Calu3 (cell line): ENCODE measurements at regions not wholly inside any gene's neighbourhood (a gene's known extent, or its start where the extent isn't known, plus 50 kb on each side); places are given as distances from the start of the nearest gene placed in this dataset.

Experiments used
- BruUV-seq: library from RNA; stranded (reverse); fragments of 400-500 nt; replicated peaks from 2 replicates; lab custom pipeline; 2021; lab: Mats Ljungman, UMichigan
- CTCF ChIA-PET: fragments of 300-600 bp; sonication (Branson Sonifier 250); formaldehyde crosslinking; loops from one replicate; lab custom pipeline; 2022; ENCODE audit warnings: antibody characterized with exemption; lab: Charles Lee
- DNase-seq: peaks from one replicate; pipeline ENCODE4 v3.0.0; 2022
- H3K27ac Mint-ChIP-seq: one replicate; pipeline ENCODE4 v1.8.0; 2022; ENCODE audit warnings: mixed read lengths; ENCODE audit not compliant: unreplicated experiment
- H3K27me3 Mint-ChIP-seq: one replicate; pipeline ENCODE4 v1.8.0; 2022; ENCODE audit warnings: mixed read lengths; ENCODE audit not compliant: unreplicated experiment
- H3K36me3 Mint-ChIP-seq: one replicate; pipeline ENCODE4 v1.8.0; 2022; ENCODE audit warnings: mild to moderate bottlenecking, moderate library complexity, mixed read lengths; ENCODE audit not compliant: insufficient read depth, unreplicated experiment
- H3K4me1 Mint-ChIP-seq: one replicate; pipeline ENCODE4 v1.8.0; 2022; ENCODE audit warnings: mild to moderate bottlenecking, low read depth, mixed read lengths; ENCODE audit not compliant: unreplicated experiment
- H3K4me3 Mint-ChIP-seq: one replicate; pipeline ENCODE4 v1.8.0; 2022; ENCODE audit warnings: mild to moderate bottlenecking, low read depth, moderate library complexity, mixed read lengths; ENCODE audit not compliant: unreplicated experiment
- H3K9me3 Mint-ChIP-seq: one replicate; pipeline ENCODE4 v1.8.0; 2022; ENCODE audit warnings: low read depth, mixed read lengths; ENCODE audit not compliant: unreplicated experiment
- CTCF ChIP-seq: fragments of 200-600 bp; IDR thresholded peaks from one replicate; pipeline ENCODE4 v1.8.0; 2022; ENCODE audit warnings: antibody characterized with exemption; ENCODE audit not compliant: unreplicated experiment
- intact Hi-C: fragments of 100-400 bp; cut with micrococcal nuclease; formaldehyde crosslinking; loops from one replicate; pipeline ENCODE4 v1.10.0; 2022; ENCODE audit not compliant: unreplicated experiment

- Mint-ChIP-seq H3K36me3 (no peaks in the 10 kb centered on the region), H3K27me3 (no peaks in the 10 kb centered on the region), H3K4me1 (no peaks in the 10 kb centered on the region), H3K27ac (no peak overlapping the region), H3K9me3 (no peaks in the 10 kb centered on the region), H3K4me3 (no peak overlapping the region)
- intact Hi-C loops, result no loop called here
- no peak for DNase-seq
- no peak for TF ChIP-seq CTCF
- CTCF ChIA-PET, result no interaction called here
- no TSS peak for BruUV-seq
Measured at GRCh38 chr18:41170346-41170745, 784.7 kb upstream of the PIK3C3 start.

- intact Hi-C loops, result no loop called here
- CTCF ChIA-PET, result no interaction called here
- no peak overlapping the region for H3K27ac Mint-ChIP-seq
- no peaks in the 10 kb centered on the region for H3K4me1 Mint-ChIP-seq
- no TSS peak for BruUV-seq
- no peaks in the 10 kb centered on the region for H3K9me3 Mint-ChIP-seq
- no peak for TF ChIP-seq CTCF
- no peaks in the 10 kb centered on the region for H3K36me3 Mint-ChIP-seq
- no peaks in the 10 kb centered on the region for H3K27me3 Mint-ChIP-seq
- DNase-seq, result no peak
- no peak overlapping the region for H3K4me3 Mint-ChIP-seq
Measured at GRCh38 chr18:41165625-41166024, 789.4 kb upstream of the PIK3C3 start.

GRCh38 chr18:41162781-41163180 lies 792.3 kb upstream of the PIK3C3 start:
- Mint-ChIP-seq H3K4me1 (no peaks in the 10 kb centered on the region), H3K27me3 (no peaks in the 10 kb centered on the region), H3K9me3 (no peaks in the 10 kb centered on the region), H3K4me3 (no peak overlapping the region), H3K36me3 (no peaks in the 10 kb centered on the region), H3K27ac (no peak overlapping the region)
- CTCF ChIA-PET, result no interaction called here
- no peak for TF ChIP-seq CTCF
- intact Hi-C loops, result no loop called here
- BruUV-seq, result no TSS peak
- DNase-seq, result no peak

DNA sequence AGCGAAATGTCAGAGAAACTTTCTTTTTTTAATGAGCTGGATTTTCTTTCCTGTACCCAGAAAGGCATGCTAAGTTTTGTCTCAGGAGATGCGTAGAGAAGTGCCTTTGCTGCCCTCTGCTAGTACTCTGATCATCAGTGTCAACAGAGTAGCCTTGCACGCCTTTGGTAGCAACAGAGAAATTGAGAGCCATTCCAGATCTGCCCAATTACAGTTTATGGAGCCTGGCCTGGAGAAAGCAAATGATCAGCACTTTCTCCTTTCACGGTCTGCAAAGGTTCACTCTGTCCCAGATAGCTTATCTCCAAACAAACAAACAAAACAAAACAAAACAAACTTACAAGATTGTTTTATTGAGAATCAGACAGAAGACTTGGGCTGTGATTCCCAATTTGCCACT lies 792.8 kb upstream of the PIK3C3 start:
- H3K4me3 Mint-ChIP-seq, result no peak overlapping the region
- H3K27me3 Mint-ChIP-seq, result no peaks in the 10 kb centered on the region
- CTCF ChIA-PET, result no interaction called here
- H3K27ac Mint-ChIP-seq, result no peak overlapping the region
- H3K9me3 Mint-ChIP-seq, result peaks cover 5% of the 10 kb centered on the region
- TF ChIP-seq CTCF, result no peak
- H3K36me3 Mint-ChIP-seq, result no peaks in the 10 kb centered on the region
- intact Hi-C loops, result no loop called here
- no TSS peak for BruUV-seq
- DNase-seq, result no peak
- no peaks in the 10 kb centered on the region for H3K4me1 Mint-ChIP-seq
